NB4 (cell line): ENCODE measurements at regions not wholly inside any gene's neighbourhood (a gene's known extent, or its start where the extent isn't known, plus 50 kb on each side); places are given as distances from the start of the nearest gene placed in this dataset.
"Not testable (repeated sequence)": the region's sequence is repeated elsewhere in the genome, so short reads cannot be mapped to it uniquely, and the experiment has no call there.

Experiments
- CTCF ChIP-seq: IDR thresholded peaks from one replicate; pipeline ENCODE4 v1.5.1; 2012; ENCODE audit warnings: low read depth, low read length
- POLR2A ChIP-seq: IDR thresholded peaks from 2 replicates; pipeline ENCODE4 v1.6.1; 2011; ENCODE audit warnings: mild to moderate bottlenecking; ENCODE audit not compliant: insufficient read length; ENCODE audit errors: extremely low read depth

- not testable (repeated sequence) for TF ChIP-seq CTCF, POLR2A
Measured at GRCh38 chr3:125840465-125840864, 128.5 kb upstream of the ROPN1B start.
